H9 (cell line): ENCODE measurements at regions not wholly inside any gene's neighbourhood (a gene's known extent, or its start where the extent isn't known, plus 50 kb on each side); places are given as distances from the start of the nearest gene placed in this dataset.

Experiments used
- DNase-seq: peaks from one replicate; pipeline ENCODE4 v3.0.0-alpha.2; 2017
- H2AFZ ChIP-seq: one replicate; pipeline ENCODE4 v1.6.1; 2013; ENCODE audit warnings: mild to moderate bottlenecking, low read length, control low read depth, moderate library complexity
- H2AK5ac ChIP-seq: 2 replicates; pipeline ENCODE4 v1.6.1; 2013; ENCODE audit warnings: low read length, control low read depth, mixed read lengths; ENCODE audit not compliant: insufficient read length
- H2BK120ac ChIP-seq: one replicate; pipeline ENCODE4 v1.6.1; 2013; ENCODE audit warnings: low read depth, mild to moderate bottlenecking, low read length, control low read depth, inconsistent platforms; ENCODE audit not compliant: poor library complexity, severe bottlenecking
- H2BK12ac ChIP-seq: 2 replicates; pipeline ENCODE4 v1.6.1; 2013; ENCODE audit warnings: low read length, control low read depth, mixed read lengths, low read depth; ENCODE audit not compliant: insufficient read length
- H2BK15ac ChIP-seq: 2 replicates; pipeline ENCODE4 v1.6.1; 2013; ENCODE audit warnings: low read depth, low read length, control low read depth
- H2BK20ac ChIP-seq: one replicate; pipeline ENCODE4 v1.6.1; 2013; ENCODE audit warnings: low read depth, mild to moderate bottlenecking, low read length, control low read depth, inconsistent platforms; ENCODE audit not compliant: poor library complexity, severe bottlenecking
- H2BK5ac ChIP-seq: 2 replicates; pipeline ENCODE4 v1.6.1; 2013; ENCODE audit warnings: low read length, control low read depth, mixed read lengths; ENCODE audit not compliant: insufficient read length
- H3K14ac ChIP-seq: 2 replicates; pipeline ENCODE4 v1.6.1; 2013; ENCODE audit warnings: low read length, control low read depth; ENCODE audit not compliant: insufficient read depth
- H3K18ac ChIP-seq: 2 replicates; pipeline ENCODE4 v1.6.1; 2013; ENCODE audit warnings: low read depth, mild to moderate bottlenecking, mixed read lengths, low read length, control low read depth; ENCODE audit not compliant: insufficient read length
- H3K23ac ChIP-seq: 2 replicates; pipeline ENCODE4 v1.6.1; 2013; ENCODE audit warnings: low read length, control low read depth, mixed read lengths, low read depth; ENCODE audit not compliant: insufficient read length
- H3K23me2 ChIP-seq: 2 replicates; pipeline ENCODE4 v1.6.1; 2013; ENCODE audit warnings: low read depth, mild to moderate bottlenecking, mixed read lengths, low read length, control low read depth; ENCODE audit not compliant: insufficient read length, poor library complexity, severe bottlenecking
- H3K27ac ChIP-seq: 2 replicates; pipeline ENCODE4 v1.5.1; 2013; ENCODE audit warnings: low read length, control low read depth, mixed read lengths, low read depth; ENCODE audit not compliant: insufficient read length
- H3K27me3 ChIP-seq: 2 replicates; pipeline ENCODE4 v1.6.1; 2013; ENCODE audit warnings: low read length, control low read depth, inconsistent platforms; ENCODE audit not compliant: insufficient read depth
- H3K4ac ChIP-seq: 2 replicates; pipeline ENCODE4 v1.6.1; 2013; ENCODE audit warnings: low read depth, mild to moderate bottlenecking, control low read depth, inconsistent platforms, low read length, moderate library complexity
- H3K4me1 ChIP-seq: 2 replicates; pipeline ENCODE4 v1.6.1; 2013; ENCODE audit warnings: low read length, control low read depth, inconsistent platforms; ENCODE audit not compliant: insufficient read depth
- H3K4me2 ChIP-seq: 2 replicates; pipeline ENCODE4 v1.6.1; 2013; ENCODE audit warnings: low read length, control low read depth, mixed read lengths; ENCODE audit not compliant: insufficient read length, insufficient read depth
- H3K56ac ChIP-seq: 2 replicates; pipeline ENCODE4 v1.6.1; 2013; ENCODE audit warnings: low read depth, mild to moderate bottlenecking, mixed read lengths, low read length, control low read depth; ENCODE audit not compliant: insufficient read length
- H3K79me1 ChIP-seq: 2 replicates; pipeline ENCODE4 v1.6.1; 2013; ENCODE audit warnings: low read depth, mild to moderate bottlenecking, moderate library complexity, low read length, control low read depth, inconsistent platforms; ENCODE audit not compliant: insufficient read depth, poor library complexity, severe bottlenecking
- H3K79me2 ChIP-seq: 2 replicates; pipeline ENCODE4 v1.6.1; 2013; ENCODE audit warnings: low read length, control low read depth, inconsistent platforms; ENCODE audit not compliant: insufficient read depth
- H3K9ac ChIP-seq: 2 replicates; pipeline ENCODE4 v1.6.1; 2013; ENCODE audit warnings: low read length, control low read depth, mixed read lengths; ENCODE audit not compliant: insufficient read length; ENCODE audit errors: extremely low read depth
- H3K9me3 ChIP-seq: one replicate; pipeline ENCODE4 v1.6.1; 2013; ENCODE audit warnings: low read depth, low read length, inconsistent platforms; ENCODE audit not compliant: control insufficient read depth
- H3T11ph ChIP-seq: one replicate; pipeline ENCODE4 v1.6.1; 2013; ENCODE audit warnings: mild to moderate bottlenecking, low read length, control low read depth, inconsistent platforms
- H4K20me1 ChIP-seq: one replicate; pipeline ENCODE4 v1.6.1; 2013; ENCODE audit not compliant: control insufficient read depth, insufficient read length, insufficient read depth
- H4K5ac ChIP-seq: 2 replicates; pipeline ENCODE4 v1.6.1; 2013; ENCODE audit warnings: low read depth, mild to moderate bottlenecking, mixed read lengths, low read length, control low read depth; ENCODE audit not compliant: insufficient read length
- H4K8ac ChIP-seq: replicated peaks from 2 replicates; pipeline ENCODE4 v1.6.1; 2013; ENCODE audit warnings: low read length, control low read depth, mixed read lengths, low read depth; ENCODE audit not compliant: insufficient read length
- H4K91ac ChIP-seq: 2 replicates; pipeline ENCODE4 v1.6.1; 2013; ENCODE audit warnings: low read depth, mild to moderate bottlenecking, moderate library complexity, mixed read lengths, low read length, control low read depth; ENCODE audit not compliant: insufficient read length
- H3K27ac Mint-ChIP-seq, 3 experiments: 2 replicates in 2 of 3; 3 replicates in 1 of 3; pipeline ENCODE4 v1.8.0; 2020 to 2021; ENCODE audit warnings: mixed read lengths in 3 of 3, mild to moderate bottlenecking in 1 of 3, moderate library complexity in 1 of 3
- H3K27me3 Mint-ChIP-seq: 2 replicates; pipeline ENCODE4 v1.8.0; 2021; ENCODE audit warnings: low read depth, mild to moderate bottlenecking, moderate library complexity, mixed read lengths
- H3K36me3 Mint-ChIP-seq, 3 experiments: 2 replicates in 2 of 3; 3 replicates in 1 of 3; pipeline ENCODE4 v1.8.0; 2020 to 2021; ENCODE audit warnings: low read depth in 3 of 3, mixed read lengths in 3 of 3; ENCODE audit not compliant: insufficient read depth in 1 of 3
- H3K4me1 Mint-ChIP-seq, 2 experiments: 2 replicates each; pipeline ENCODE4 v1.8.0; 2020; ENCODE audit warnings: mixed read lengths in 2 of 2
- H3K4me3 Mint-ChIP-seq, 2 experiments: 2 replicates in 1 of 2; 3 replicates in 1 of 2; pipeline ENCODE4 v1.8.0; 2020 to 2021; ENCODE audit warnings: mild to moderate bottlenecking in 2 of 2, mixed read lengths in 2 of 2, moderate library complexity in 1 of 2
- H3K9me3 Mint-ChIP-seq, 2 experiments: 2 replicates in 1 of 2; 3 replicates in 1 of 2; pipeline ENCODE4 v1.8.0; 2020; ENCODE audit warnings: mild to moderate bottlenecking in 2 of 2, mixed read lengths in 2 of 2, moderate library complexity in 1 of 2
- WGBS: extraction: QIAGEN DNeasy Blood & Tissue Kit; methylation state at CpG from one replicate; pipeline ENCODE4 v1.1.7; 2013; ENCODE audit warnings: missing lambda C conversion rate, low lambda C conversion rate, mixed read lengths; ENCODE audit not compliant: insufficient read length; ENCODE audit errors: extremely low coverage; 5-methylcytosine and 5-hydroxymethylcytosine counted together
- TF ChIP-seq, protein P1 (sequence below): fragments of 200-600 bp; sonication (generic); conservative IDR thresholded peaks from 3 replicates; pipeline ENCODE4 v1.8.0; 2021; ENCODE audit warnings: antibody characterized with exemption, mild to moderate bottlenecking

DNA sequence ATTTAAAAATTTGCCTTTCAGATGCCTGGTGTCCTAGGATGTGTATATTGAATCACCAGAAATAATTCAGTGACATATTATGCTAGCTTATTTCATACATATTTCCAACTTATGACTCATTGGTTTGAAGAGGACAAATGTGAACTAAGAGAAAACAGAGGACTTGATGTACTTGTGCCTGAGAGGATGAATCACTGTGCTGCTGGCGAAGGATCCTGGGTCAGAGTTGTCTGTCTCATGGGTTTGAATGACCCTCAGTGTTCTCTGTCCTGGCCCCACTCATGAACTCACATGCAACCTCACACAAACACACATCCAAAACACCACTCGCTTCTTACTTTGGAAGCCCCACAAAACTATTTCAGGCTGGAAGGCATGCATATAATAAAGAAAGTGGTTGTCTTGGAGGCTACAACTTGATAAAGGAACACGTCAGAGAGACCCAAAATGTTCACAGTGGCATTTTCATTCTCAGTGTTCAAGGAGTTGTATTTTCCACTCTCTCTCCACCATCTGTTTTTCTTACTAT lies 129.0 kb upstream of the SPRY2 start:
- H3K27ac Mint-ChIP-seq, result no peak overlapping the region
- Histone ChIP-seq H3K79me1 (no peaks in the 10 kb centered on the region), H3K27me3 (no peaks in the 10 kb centered on the region), H2AFZ (no peak overlapping the region), H2BK15ac (no peak overlapping the region), H3K4me2 (no peak overlapping the region), H3T11ph (no peak overlapping the region), H3K9ac (no peak overlapping the region), H3K27ac (no peak overlapping the region), H2AK5ac (no peak overlapping the region), H3K23me2 (no peaks in the 10 kb centered on the region), H3K79me2 (no peaks in the 10 kb centered on the region), H3K18ac (no peak overlapping the region), H2BK120ac (no peak overlapping the region), H4K8ac (no peak overlapping the region), H3K4ac (no peak overlapping the region), H4K5ac (no peak overlapping the region), H4K91ac (no peak overlapping the region), H4K20me1 (no peaks in the 10 kb centered on the region), H3K4me1 (no peaks in the 10 kb centered on the region), H2BK5ac (no peak overlapping the region), H3K9me3 (no peaks in the 10 kb centered on the region), H3K56ac (no peak overlapping the region), H2BK20ac (no peak overlapping the region), H2BK12ac (no peak overlapping the region), H3K14ac (no peak overlapping the region), H3K23ac (no peak overlapping the region)
- TF ChIP-seq, protein P1, sequence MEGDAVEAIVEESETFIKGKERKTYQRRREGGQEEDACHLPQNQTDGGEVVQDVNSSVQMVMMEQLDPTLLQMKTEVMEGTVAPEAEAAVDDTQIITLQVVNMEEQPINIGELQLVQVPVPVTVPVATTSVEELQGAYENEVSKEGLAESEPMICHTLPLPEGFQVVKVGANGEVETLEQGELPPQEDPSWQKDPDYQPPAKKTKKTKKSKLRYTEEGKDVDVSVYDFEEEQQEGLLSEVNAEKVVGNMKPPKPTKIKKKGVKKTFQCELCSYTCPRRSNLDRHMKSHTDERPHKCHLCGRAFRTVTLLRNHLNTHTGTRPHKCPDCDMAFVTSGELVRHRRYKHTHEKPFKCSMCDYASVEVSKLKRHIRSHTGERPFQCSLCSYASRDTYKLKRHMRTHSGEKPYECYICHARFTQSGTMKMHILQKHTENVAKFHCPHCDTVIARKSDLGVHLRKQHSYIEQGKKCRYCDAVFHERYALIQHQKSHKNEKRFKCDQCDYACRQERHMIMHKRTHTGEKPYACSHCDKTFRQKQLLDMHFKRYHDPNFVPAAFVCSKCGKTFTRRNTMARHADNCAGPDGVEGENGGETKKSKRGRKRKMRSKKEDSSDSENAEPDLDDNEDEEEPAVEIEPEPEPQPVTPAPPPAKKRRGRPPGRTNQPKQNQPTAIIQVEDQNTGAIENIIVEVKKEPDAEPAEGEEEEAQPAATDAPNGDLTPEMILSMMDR, result no peak
- H3K4me1 Mint-ChIP-seq, result 0 out of 4 replicates have a peak, but pooled peaks cover 0 to 3% of the 10 kb centered on the region in 2 experiments
- H3K4me3 Mint-ChIP-seq, result no peak overlapping the region
- WGBS, result no CpG with 5 or more reads among the region's 3 CpGs
- DNase-seq, result no peak
- H3K27me3 Mint-ChIP-seq, result no peaks in the 10 kb centered on the region
- H3K9me3 Mint-ChIP-seq, result peaks cover 0 to 3% of the 10 kb centered on the region in 2 experiments; a peak in 2 of 5 replicates
- H3K36me3 Mint-ChIP-seq, result no peaks in the 10 kb centered on the region; a peak in 1 of 7 replicates
